GM21447 (cell line): ENCODE measurements at regions not wholly inside any gene's neighbourhood (a gene's known extent, or its start where the extent isn't known, plus 50 kb on each side); places are given as distances from the start of the nearest gene placed in this dataset.

Experiments used
- ATAC-seq: cut with Tn5 transposase; IDR thresholded peaks from one replicate; pipeline ENCODE4 v1.9.1; 2021; ENCODE audit not compliant: unreplicated experiment

- ATAC-seq, result no peak
Measured at GRCh38 chr9:24488896-24489295, 56.8 kb downstream of the IZUMO3 start.

- no peak for ATAC-seq
Measured at GRCh38 chr9:24487946-24488345, 57.8 kb downstream of the IZUMO3 start.

GRCh38 chr9:24487250-24487861, 58.3 kb downstream of the IZUMO3 start:
- no peak for ATAC-seq

GRCh38 chr9:24479361-24480059, 66.2 kb downstream of the IZUMO3 start:
- no peak for ATAC-seq

- ATAC-seq, result no peak
Measured at GRCh38 chr9:24464319-24464951, 81.3 kb downstream of the IZUMO3 start.

GRCh38 chr9:24462951-24463350, 82.7 kb downstream of the IZUMO3 start:
- no peak for ATAC-seq

GRCh38 chr9:24460781-24461180, 84.9 kb downstream of the IZUMO3 start:
- ATAC-seq, result no peak

- ATAC-seq, result no peak
Measured at GRCh38 chr9:24459953-24460352, 85.7 kb downstream of the IZUMO3 start.

GRCh38 chr9:24451346-24451745, 94.4 kb downstream of the IZUMO3 start:
- no peak for ATAC-seq

- no peak for ATAC-seq
Measured at GRCh38 chr9:24449976-24450375, 95.7 kb downstream of the IZUMO3 start.

GRCh38 chr9:24439456-24439855, 106.2 kb downstream of the IZUMO3 start:
- ATAC-seq, result no peak

GRCh38 chr9:24438876-24439275, 106.8 kb downstream of the IZUMO3 start:
- ATAC-seq, result no peak

GRCh38 chr9:24436761-24437160, 108.9 kb downstream of the IZUMO3 start:
- no peak for ATAC-seq

- no peak for ATAC-seq
Measured at GRCh38 chr9:24434183-24434582, 111.5 kb downstream of the IZUMO3 start.

GRCh38 chr9:24416136-24416535, 129.6 kb downstream of the IZUMO3 start:
- ATAC-seq, result no peak

- no peak for ATAC-seq
Measured at GRCh38 chr9:24413651-24414050, 132.0 kb downstream of the IZUMO3 start.

GRCh38 chr9:24398466-24398865, 147.2 kb downstream of the IZUMO3 start:
- no peak for ATAC-seq

- no peak for ATAC-seq
Measured at GRCh38 chr9:24391095-24391494, 154.6 kb downstream of the IZUMO3 start.

GRCh38 chr9:24385077-24385476, 160.6 kb downstream of the IZUMO3 start:
- ATAC-seq, result no peak

GRCh38 chr9:24382566-24382965, 163.1 kb downstream of the IZUMO3 start:
- ATAC-seq, result no peak

GRCh38 chr9:24381205-24381604, 164.5 kb downstream of the IZUMO3 start:
- no peak for ATAC-seq

GRCh38 chr9:24359046-24359445, 186.7 kb downstream of the IZUMO3 start:
- ATAC-seq, result no peak
